GM04503 (cell line): ENCODE measurements at regions not wholly inside any gene's neighbourhood (a gene's known extent, or its start where the extent isn't known, plus 50 kb on each side); places are given as distances from the start of the nearest gene placed in this dataset.
"Not testable (repeated sequence)": the region's sequence is repeated elsewhere in the genome, so short reads cannot be mapped to it uniquely, and the experiment has no call there.

Experiments
- DNase-seq: peaks from one replicate; pipeline ENCODE4 v3.0.0-alpha.2; 2012; ENCODE audit warnings: low read depth

DNA sequence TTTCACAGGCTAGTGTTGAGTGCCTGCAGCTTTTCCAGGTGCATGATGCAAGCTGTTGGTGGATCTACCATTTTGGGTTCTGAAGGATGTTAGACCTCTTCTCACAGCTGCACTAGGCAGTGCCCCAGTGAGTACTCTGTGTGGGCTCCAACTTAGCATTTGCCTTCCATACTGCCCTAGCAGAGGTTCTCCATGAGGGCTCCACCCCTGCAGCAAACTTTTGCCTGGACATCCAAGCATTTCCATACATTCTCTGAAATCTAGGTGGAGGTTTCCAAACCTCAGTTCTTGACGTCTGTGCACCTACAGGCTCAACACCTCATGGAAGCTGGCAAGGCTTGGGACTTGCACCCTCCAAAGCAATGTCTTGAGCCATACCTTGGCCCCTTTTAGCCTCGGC lies 1205.4 kb upstream of the SPRY2 start:
- not testable (repeated sequence) for DNase-seq

GRCh38 chr13:81540777-81541176 lies 1199.9 kb upstream of the SPRY2 start:
- DNase-seq = no peak

- DNase-seq = no peak
Measured at GRCh38 chr13:81539643-81540150, 1198.8 kb upstream of the SPRY2 start.

DNA sequence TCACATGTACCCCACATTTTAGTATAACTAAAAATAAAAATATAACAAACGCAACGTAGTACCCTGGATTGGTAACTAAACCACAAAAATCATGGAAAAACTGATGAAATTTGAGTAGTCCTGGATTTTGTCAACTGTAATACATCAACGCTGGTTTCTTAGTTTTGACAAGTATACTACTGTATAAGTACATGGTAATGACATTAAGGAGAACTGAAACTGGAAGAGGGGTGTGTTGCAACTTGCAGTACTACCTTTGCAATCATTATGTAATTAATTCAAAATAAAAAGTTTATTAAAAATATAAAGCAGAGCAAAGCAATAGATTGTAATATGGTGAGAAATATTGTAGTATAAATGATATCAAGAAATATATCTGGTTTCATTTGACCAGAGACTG lies 1158.0 kb upstream of the SPRY2 start:
- DNase-seq = no peak

DNA sequence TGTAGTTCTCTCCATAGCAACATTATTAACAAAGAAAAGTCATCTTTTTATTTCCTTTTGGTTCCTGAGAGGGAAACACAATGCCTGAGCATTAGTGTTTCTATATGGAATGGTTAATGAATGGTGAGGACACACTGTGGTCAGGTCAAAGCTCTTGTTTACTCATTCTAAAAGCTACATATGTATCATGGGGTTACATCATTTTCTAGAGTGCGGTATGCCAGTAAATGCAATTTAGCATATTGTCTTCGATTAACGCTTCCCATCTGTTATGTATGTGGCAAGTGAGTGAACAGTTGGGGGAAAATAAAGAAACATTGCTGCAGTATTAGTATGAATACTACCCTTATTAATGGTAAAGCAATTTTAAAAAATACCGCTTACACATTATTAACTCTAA lies 1152.2 kb upstream of the SPRY2 start:
- DNase-seq = no peak

- DNase-seq = no peak
Measured at GRCh38 chr13:81492449-81492848, 1151.5 kb upstream of the SPRY2 start.

- DNase-seq = no peak
Measured at GRCh38 chr13:81488021-81488420, 1147.1 kb upstream of the SPRY2 start.

DNA sequence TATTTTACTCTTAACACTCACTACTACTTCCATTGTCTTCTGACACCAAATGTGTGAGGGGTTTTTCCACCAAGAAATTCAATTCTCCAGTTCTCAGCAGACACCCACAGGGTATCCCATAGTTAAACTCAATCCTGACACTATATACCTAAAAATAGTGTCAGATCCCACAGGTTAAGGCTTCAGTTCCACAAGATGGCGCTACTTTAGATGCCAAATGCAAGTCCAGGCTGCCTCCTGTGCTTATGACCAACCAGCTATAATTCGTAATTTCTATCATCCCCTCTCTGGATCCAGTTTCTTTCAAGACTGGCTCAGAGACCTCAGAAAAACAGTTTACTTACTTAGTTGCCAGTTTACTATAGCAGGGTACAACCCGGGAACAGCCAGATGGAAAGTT lies 1146.2 kb upstream of the SPRY2 start:
- DNase-seq = no peak

DNA sequence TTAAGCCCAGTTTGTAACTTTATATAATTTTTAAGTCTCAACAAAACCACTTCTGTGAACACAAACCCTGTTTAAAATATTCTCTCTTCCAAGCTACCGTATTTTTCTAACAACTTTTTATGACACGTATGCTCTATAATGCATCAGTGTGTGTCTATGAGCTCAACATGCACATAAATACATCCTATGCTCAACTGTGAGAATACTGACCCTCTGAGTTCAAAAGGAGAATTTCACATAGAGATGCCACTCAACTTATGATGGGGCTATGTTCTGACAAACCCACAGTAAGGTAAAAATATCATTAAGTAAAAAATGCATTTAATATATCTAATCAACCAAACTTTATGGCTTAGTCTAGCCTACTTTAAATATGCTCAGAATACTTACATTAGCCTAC lies 1139.7 kb upstream of the SPRY2 start:
- DNase-seq = no peak

- no peak for DNase-seq
Measured at GRCh38 chr13:81473366-81473899, 1132.5 kb upstream of the SPRY2 start.

DNA sequence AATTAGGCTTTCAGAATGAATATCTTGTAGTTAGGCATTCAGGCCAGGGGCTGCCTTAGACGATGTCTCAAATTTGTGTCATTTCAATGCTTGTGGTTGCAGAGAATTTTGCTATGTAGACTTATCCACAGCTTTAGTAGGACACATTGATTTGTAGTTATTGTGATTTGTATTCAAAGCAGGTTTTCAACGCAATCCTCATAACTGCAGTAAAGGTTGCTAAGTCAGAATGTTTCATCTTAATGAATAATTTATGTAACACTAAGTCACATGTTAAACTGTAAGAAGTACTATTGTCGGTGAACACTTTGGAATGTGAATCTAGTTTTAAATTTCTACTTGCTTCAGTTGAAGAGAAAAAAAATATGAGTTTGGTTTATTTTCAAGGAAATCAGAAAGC lies 1117.2 kb upstream of the SPRY2 start:
- DNase-seq = no peak

DNA sequence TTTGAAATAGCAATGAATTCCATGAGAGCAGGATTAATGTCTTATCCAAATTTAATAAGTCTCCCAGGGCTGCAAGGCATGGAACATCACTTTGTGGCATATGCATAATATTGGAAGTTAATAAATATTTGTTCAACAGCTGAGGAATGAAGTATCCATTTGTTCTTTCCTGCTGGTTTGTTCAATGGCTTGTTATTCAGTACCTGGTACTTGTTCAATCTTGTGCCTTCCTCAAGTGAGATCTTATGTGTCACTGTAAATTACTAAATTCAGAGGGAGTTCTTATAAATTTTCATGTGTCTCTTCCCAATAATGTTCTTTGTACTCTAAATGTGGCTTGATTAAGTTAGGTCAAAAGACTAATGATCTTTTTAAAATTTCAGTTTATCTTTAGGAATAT lies 1105.5 kb upstream of the SPRY2 start:
- no peak for DNase-seq

DNA sequence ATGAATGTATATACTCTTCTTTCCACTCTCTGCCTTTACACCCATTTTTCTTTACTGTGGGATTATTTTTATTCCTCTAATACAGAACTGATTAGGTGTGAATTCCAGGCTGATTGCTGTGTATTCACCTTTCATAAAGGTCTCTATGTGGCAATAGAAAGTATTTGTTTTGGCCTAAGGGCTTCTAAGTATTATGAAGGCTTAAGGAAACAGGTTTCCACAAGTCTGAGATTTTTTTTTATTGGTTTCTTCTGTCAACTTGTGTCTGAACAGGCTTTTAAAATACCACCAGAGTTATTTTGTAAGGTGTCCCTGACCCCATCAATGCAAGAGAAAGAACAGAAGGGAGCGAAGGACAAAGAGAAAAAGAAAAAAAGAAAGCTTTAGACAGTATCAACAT lies 1102.0 kb upstream of the SPRY2 start:
- DNase-seq = no peak

DNA sequence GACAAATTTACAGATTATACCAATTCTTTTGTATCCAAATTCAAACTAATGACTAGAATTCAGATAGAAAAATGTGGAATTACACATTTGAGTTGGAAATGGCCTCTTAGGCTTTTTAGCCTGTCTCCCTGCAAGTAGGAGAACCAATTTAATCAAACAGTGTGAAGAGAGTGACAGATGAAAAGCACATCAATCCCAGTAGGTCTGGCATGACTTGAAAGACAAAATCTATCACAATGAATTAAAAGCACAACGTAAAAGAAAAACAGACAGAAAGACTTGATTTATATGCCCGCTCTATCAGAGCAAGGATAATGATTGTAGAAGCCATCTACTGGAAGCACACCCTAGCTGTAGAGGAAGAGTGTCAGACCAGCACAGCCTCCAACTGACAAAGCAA lies 1084.4 kb upstream of the SPRY2 start:
- DNase-seq = no peak

GRCh38 chr13:81409284-81409683 lies 1068.4 kb upstream of the SPRY2 start:
- no peak for DNase-seq

GRCh38 chr13:81408647-81409046 lies 1067.7 kb upstream of the SPRY2 start:
- DNase-seq = no peak

- no peak for DNase-seq
Measured at GRCh38 chr13:81406639-81407292, 1065.8 kb upstream of the SPRY2 start.

GRCh38 chr13:81406022-81406421 lies 1065.1 kb upstream of the SPRY2 start:
- no peak for DNase-seq

DNA sequence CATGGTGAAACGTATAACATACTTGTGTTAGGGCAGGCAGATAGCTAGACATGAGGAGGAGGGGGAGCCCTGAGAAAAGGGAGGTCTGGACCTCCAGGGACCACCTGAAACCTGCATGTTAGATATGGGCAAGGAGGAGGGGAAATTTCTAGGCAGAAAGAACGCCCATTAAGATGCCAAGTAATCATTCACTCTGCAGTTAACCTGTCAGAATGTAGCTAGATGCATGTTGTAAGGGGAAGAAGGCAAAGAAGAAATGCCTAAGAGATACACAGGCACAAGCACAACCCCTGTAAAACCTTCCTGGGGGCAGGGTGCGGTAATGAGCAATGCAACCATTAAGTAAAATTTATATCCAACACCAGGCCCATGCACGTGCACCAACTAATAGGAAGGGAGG lies 1055.3 kb upstream of the SPRY2 start:
- DNase-seq = no peak

DNA sequence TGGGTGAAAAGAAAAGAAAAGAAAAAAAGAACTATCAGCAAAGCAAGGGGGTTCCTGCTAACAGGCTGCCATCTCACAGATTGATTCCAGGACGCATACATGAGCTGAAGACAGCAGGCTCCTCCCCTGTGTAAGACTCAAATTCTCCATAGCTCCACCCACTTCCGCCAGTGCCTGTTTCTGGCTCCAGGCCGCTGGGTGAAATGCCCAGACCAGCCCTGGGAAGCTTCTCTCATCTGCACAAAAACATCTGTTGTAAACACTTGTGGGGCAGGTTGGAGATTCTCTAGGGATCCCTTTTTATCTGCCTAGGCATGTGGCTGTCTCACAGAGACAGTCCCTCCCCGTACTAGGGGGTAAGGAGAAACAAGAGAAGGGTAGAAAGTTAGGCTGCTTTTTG lies 1054.4 kb upstream of the SPRY2 start:
- no peak for DNase-seq

GRCh38 chr13:81394640-81395039 lies 1053.7 kb upstream of the SPRY2 start:
- no peak for DNase-seq

GRCh38 chr13:81393721-81394120 lies 1052.8 kb upstream of the SPRY2 start:
- no peak for DNase-seq

DNA sequence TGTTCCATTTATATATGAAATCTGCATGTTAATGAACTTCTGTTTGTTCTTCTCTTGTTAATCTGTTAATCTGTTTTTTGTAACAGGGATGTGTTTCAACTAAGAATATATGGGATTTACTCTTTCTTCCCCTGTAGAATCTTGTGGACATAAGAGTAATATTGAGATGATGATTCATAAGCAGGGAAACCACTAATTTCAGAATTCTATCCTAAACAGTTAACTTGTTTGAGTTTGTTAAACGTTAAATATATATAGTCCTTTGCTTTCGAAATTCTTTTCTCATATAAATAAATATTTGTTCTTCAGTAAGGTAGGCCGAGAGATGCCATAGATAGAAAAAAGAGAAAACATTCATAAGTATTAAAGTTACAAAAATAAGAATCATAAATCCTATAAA lies 1052.2 kb upstream of the SPRY2 start:
- no peak for DNase-seq

DNA sequence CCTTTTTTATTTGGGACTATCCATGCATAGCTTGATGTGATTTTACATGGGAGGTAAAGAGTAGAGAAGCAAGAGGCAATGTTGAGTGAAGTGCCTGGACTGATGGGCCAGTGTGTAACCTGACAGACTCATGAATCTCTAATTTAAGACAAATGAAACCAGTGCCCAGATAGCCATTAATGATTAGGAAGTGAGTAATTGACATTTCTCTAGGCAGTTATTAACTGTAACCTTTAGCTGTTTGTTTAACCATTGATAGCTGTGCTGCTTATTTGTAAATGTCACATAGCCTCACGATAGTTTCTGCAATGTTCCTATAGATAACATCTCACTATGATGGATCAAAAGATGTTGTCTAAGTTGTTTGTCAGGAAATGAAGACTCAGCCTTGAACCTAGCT lies 1047.5 kb upstream of the SPRY2 start:
- DNase-seq = no peak
